ENCODE measurements at regions not wholly inside any gene's neighbourhood (a gene's known extent, or its start where the extent isn't known, plus 50 kb on each side); places are given as distances from the start of the nearest gene placed in this dataset.

- no peak for TF ChIP-seq CTCF (IDR thresholded peaks at IDR 0.05)
Measured at GRCh38 chr10:62979921-62980320, 153.2 kb upstream of the NRBF2 start.

- no peak for TF ChIP-seq CTCF (IDR thresholded peaks at IDR 0.05)
Measured at GRCh38 chr10:62978482-62978881, 154.6 kb upstream of the NRBF2 start.

GRCh38 chr10:62972103-62972502 lies 155.9 kb upstream of the EGR2 start:
- TF ChIP-seq CTCF (IDR thresholded peaks at IDR 0.05), result no peak

GRCh38 chr10:62964026-62964425 lies 147.9 kb upstream of the EGR2 start:
- no peak for TF ChIP-seq CTCF (IDR thresholded peaks at IDR 0.05)

GRCh38 chr10:62961951-62962523 lies 145.9 kb upstream of the EGR2 start:
- no peak for TF ChIP-seq CTCF (IDR thresholded peaks at IDR 0.05)

- no peak for TF ChIP-seq CTCF (IDR thresholded peaks at IDR 0.05)
Measured at GRCh38 chr10:62960416-62960815, 144.2 kb upstream of the EGR2 start.

- TF ChIP-seq CTCF (IDR thresholded peaks at IDR 0.05), result no peak
Measured at GRCh38 chr10:62959553-62959952, 143.4 kb upstream of the EGR2 start.

- TF ChIP-seq CTCF (IDR thresholded peaks at IDR 0.05), result no peak
Measured at GRCh38 chr10:62958980-62959379, 142.8 kb upstream of the EGR2 start.

Measured in LNCAP (cell line).